ENCODE measurements at regions not wholly inside any gene's neighbourhood (a gene's known extent, or its start where the extent isn't known, plus 50 kb on each side); places are given as distances from the start of the nearest gene placed in this dataset.
"Not testable (repeated sequence)": the region's sequence is repeated elsewhere in the genome, so short reads cannot be mapped to it uniquely, and the experiment has no call there.

DNA sequence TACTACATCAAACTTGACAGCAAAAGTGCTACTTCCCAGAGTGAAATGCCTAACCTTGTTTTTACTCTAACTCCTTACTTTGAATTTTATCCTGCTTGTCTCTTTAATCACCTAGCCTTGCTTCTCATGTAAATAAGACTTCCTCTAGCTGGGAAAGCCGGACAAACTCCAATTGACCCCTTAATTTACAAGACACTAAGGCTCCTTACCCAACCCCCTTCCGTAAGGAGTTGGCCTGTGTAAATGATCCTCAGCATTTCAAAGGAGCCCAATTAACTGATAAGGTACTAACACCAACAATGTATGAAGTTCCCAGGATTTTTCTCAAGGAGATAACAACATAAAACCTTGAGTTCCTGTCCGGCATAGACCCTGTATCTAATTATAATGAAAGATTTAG, 1728.4 kb downstream of the BRINP3 start:
- not testable (repeated sequence) for TF ChIP-seq CTCF, POLR2A (IDR thresholded peaks at IDR 0.05)

Measured in right lobe of liver (tissue), 4 donors.